Sigmoid colon (tissue), 4 donors: ENCODE measurements at regions not wholly inside any gene's neighbourhood (a gene's known extent, or its start where the extent isn't known, plus 50 kb on each side); places are given as distances from the start of the nearest gene placed in this dataset.

Experiments used
- CTCF ChIP-seq, 4 experiments: fragments of 450-650 bp in 3 of 4; fragments of 200-600 bp in 1 of 4; IDR thresholded peaks; one replicate each; pipeline ENCODE4 v1.5.1; 2016 to 2019; ENCODE audit warnings: antibody characterized with exemption in 4 of 4, mild to moderate bottlenecking in 3 of 4, moderate library complexity in 2 of 4
- POLR2AphosphoS5 ChIP-seq, 4 donors: sonication (generic); formaldehyde crosslinking; IDR thresholded peaks; one replicate each; pipeline ENCODE4 v1.6.1; 2017; ENCODE audit warnings: antibody characterized with exemption in 4 of 4

- TF ChIP-seq CTCF (IDR thresholded peaks at IDR 0.05) (no peak), POLR2AphosphoS5 (IDR thresholded peaks at IDR 0.05) (no peak)
These were observed 439.4 kb downstream of the SH3GL2 start for GRCh38 chr9:18018221-18018620.
